ENCODE measurements at regions not wholly inside any gene's neighbourhood (a gene's known extent, or its start where the extent isn't known, plus 50 kb on each side); places are given as distances from the start of the nearest gene placed in this dataset.

DNA sequence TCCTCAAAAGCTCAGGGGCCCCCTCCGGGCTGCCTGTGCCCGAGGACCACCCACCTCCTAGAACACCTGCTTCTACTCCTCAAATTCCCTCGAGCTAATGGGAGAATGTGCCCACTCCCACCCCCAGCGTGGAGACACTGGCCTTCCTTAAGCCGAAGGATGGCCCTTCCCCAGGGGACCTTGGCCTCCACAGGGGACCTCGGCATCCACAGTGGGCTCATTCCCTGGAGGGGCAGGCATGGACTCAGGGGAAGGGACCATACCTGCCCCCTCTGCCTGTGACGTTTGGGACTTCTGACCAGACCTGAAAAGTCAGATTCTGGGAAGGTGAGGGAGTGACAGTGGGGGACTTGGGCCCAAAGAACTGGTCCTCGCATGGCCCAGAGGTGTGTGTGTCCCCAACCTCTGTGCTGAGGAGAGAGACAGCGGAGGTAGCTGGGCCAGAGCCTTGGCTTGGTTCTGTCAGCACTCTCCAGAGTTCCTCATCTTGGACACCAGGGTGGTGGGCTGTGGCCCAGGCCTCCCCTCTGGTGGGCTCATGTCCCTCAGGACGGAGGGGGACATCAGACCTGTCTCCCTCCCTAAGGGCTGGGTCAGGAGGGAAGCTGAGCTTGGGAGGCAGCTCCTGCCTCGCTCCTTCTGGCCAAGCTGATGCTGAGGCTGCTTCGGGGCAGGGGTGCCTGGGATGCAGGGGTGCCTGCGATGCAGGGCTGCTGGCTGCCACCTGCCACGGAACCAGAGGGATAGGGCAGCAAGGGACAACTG, 240.4 kb downstream of the HAUS1 start:
- TF ChIP-seq POLR2AphosphoS5 (IDR thresholded peaks at IDR 0.05; ENCODE audit: low read depth, low read length) (no peak), FOXP2 (optimal IDR thresholded peaks at IDR 0.05; ENCODE audit: borderline replicate concordance, extremely low read depth, extremely low read length, insufficient read depth) (no peak), TAF1 (IDR thresholded peaks at IDR 0.05; ENCODE audit: borderline replicate concordance, insufficient read depth, low read length) (no peak), SIN3A (IDR thresholded peaks at IDR 0.05; ENCODE audit: borderline replicate concordance, insufficient read depth, low read length) (no peak)
- TF ChIP-seq, protein P1, sequence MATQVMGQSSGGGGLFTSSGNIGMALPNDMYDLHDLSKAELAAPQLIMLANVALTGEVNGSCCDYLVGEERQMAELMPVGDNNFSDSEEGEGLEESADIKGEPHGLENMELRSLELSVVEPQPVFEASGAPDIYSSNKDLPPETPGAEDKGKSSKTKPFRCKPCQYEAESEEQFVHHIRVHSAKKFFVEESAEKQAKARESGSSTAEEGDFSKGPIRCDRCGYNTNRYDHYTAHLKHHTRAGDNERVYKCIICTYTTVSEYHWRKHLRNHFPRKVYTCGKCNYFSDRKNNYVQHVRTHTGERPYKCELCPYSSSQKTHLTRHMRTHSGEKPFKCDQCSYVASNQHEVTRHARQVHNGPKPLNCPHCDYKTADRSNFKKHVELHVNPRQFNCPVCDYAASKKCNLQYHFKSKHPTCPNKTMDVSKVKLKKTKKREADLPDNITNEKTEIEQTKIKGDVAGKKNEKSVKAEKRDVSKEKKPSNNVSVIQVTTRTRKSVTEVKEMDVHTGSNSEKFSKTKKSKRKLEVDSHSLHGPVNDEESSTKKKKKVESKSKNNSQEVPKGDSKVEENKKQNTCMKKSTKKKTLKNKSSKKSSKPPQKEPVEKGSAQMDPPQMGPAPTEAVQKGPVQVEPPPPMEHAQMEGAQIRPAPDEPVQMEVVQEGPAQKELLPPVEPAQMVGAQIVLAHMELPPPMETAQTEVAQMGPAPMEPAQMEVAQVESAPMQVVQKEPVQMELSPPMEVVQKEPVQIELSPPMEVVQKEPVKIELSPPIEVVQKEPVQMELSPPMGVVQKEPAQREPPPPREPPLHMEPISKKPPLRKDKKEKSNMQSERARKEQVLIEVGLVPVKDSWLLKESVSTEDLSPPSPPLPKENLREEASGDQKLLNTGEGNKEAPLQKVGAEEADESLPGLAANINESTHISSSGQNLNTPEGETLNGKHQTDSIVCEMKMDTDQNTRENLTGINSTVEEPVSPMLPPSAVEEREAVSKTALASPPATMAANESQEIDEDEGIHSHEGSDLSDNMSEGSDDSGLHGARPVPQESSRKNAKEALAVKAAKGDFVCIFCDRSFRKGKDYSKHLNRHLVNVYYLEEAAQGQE (IDR thresholded peaks at IDR 0.05; ENCODE audit: insufficient read depth in 1 of 2, low read depth in 2 of 2, low read length in 2 of 2): no peak

Data from PFSK-1 (cell line).